HG03439 (cell line): ENCODE measurements at regions not wholly inside any gene's neighbourhood (a gene's known extent, or its start where the extent isn't known, plus 50 kb on each side); places are given as distances from the start of the nearest gene placed in this dataset.

Experiments
- ATAC-seq: cut with Tn5 transposase; IDR thresholded peaks from one replicate; pipeline ENCODE4 v1.9.1; 2021; ENCODE audit warnings: mild to moderate bottlenecking, moderate library complexity; ENCODE audit not compliant: unreplicated experiment

GRCh38 chr3:62975566-62975965 is 100.3 kb upstream of the CADPS start:
- no peak for ATAC-seq

- no peak for ATAC-seq
Measured at GRCh38 chr3:62981962-62982361, 106.7 kb upstream of the CADPS start.

DNA sequence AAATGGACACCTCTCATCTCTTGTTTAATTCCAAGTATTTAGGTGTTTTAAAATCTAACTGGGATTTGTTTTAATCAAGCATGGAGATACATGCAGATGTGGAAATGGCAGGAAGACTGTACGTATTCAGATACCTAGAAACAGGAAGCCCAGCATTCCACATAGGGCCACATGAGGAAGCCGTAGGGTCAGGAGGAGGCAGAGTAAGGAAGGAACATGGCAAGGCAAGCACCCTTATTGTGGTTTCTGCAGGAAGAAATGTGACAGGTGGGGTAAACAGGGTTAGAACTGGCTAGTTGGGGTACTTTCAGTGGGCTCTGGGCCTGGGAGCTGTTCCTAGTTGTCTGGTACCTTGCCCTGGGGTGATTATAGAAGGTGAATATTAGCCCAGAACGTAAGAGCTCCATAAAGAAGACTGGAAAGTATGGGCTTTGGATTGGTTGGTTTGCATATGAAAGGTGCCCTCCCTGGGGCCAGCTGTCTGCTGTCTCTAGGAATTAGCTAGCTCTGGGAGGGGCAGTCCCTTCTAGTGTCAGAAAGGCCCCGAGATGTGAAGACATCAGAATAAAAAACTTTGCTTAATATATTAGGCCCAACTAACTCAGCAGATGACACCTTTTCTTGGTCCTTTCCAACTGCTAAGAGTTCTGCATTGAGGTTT is 107.7 kb upstream of the CADPS start:
- no peak for ATAC-seq

- no peak for ATAC-seq
Measured at GRCh38 chr3:62986061-62986460, 110.8 kb upstream of the CADPS start.

- peak; percentile 70 for ATAC-seq
Measured at GRCh38 chr3:62987721-62988120, 112.5 kb upstream of the CADPS start.

DNA sequence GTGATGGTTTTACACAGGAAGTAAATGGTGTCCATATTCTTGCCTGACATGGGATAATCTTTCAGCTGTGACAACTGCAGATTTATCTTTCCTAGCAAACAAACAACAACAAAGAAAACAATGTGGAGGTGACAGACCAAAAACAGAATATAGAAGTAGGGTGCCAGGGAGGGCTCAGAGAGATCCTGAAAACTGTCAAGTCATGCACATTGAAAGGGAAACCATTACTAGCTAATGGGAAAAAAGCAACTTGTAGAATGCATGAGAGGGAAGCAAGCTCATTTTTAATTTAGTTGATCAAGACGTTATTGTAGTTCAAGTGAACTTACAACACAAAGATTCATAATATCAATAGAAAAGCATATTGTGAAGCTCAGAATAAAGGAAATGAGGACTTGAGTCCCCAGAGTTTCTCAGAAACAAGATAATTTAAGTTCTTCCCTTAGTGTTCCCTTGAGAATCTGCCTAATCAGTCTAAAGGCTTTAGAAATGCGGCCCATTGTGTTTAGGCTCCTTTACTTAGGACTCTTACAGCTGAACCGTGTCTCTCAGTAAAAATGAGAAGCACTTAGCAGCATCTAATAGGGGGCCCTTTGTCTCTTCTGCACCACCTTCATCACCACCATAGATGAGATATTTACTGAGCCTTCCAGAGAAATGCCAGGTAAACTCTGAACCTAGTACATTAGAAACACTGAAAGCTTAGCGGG is 115.6 kb upstream of the CADPS start:
- no peak for ATAC-seq

- no peak for ATAC-seq
Measured at GRCh38 chr3:62992520-62992919, 117.3 kb upstream of the CADPS start.

- ATAC-seq: no peak
Measured at GRCh38 chr3:62995119-62995518, 119.9 kb upstream of the CADPS start.

DNA sequence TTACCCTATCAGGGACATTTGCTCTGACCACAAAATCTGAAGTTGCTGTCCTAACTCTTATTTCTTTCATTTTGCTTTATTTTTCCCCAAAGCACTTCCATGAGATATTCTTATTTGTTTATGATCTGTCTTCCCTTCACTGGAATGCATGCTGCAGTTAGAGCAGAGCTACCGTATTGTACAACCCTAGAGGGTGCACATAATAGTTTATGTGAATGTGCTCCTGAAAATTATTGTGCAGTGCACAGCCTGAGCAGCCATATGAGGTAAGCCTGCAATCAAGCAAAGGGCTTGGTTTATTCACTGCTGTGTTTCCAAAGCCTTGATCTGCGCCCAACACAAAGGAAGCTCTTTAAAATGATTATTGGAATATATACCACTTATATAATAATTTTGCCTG is 120.3 kb upstream of the CADPS start:
- ATAC-seq: no peak

DNA sequence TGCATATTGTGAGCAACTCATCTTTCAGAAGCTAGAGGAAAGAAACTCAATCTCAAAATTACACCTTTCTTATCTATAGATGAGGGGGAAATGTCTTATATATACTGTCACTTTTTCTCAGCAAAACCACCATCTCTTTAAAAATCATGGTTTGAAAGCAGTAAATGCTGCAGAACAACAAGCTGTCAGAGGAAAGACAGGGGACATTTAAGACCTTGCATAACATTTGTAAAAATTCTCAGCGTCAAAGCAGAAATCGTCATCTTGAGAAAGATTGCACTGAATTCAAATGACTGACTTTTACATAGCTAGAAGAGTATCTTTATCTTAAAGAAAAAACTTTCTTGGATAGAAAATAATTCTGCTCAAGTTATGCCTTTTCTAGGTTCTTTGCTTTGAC is 122.2 kb upstream of the CADPS start:
- ATAC-seq: no peak

DNA sequence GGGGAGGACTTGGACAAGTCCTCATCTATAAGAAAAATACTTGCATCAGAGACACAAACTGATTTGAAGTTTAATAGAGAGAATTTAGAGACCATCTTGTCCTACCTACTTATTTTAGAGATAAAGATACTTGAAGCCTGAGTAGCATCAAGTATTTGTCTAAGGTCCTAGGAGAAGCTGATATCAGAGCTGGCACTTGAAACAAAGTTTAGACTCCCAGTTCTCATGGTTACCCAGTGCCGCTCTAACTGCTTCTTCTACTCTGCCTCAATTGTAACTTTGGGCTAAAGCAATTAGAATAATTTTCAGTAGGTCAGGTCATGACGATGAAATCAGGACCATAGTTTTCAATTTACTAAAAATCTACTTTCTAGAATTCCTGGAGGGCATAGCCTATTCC is 123.9 kb upstream of the CADPS start:
- ATAC-seq: no peak

- no peak for ATAC-seq
Measured at GRCh38 chr3:62999791-63000190, 124.6 kb upstream of the CADPS start.

DNA sequence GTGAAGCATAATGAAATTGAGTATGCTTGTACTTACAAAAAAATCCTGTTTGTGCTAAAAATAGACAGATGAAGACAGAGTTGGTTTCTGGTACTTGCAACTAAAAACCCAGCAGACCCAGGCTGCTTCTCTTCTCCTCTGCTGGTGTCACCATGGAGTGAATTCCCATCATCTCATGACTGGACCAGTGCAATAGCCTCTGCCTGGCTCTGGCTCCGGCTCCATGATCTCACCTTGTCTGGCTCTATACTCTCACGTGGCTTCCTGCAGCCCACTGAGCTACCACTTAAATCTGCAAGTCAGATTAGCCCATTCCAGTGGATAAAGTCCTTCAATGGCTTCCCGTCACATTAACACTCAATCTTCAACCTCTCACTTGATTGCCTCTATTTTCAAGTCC is 129.2 kb upstream of the CADPS start:
- ATAC-seq: no peak

DNA sequence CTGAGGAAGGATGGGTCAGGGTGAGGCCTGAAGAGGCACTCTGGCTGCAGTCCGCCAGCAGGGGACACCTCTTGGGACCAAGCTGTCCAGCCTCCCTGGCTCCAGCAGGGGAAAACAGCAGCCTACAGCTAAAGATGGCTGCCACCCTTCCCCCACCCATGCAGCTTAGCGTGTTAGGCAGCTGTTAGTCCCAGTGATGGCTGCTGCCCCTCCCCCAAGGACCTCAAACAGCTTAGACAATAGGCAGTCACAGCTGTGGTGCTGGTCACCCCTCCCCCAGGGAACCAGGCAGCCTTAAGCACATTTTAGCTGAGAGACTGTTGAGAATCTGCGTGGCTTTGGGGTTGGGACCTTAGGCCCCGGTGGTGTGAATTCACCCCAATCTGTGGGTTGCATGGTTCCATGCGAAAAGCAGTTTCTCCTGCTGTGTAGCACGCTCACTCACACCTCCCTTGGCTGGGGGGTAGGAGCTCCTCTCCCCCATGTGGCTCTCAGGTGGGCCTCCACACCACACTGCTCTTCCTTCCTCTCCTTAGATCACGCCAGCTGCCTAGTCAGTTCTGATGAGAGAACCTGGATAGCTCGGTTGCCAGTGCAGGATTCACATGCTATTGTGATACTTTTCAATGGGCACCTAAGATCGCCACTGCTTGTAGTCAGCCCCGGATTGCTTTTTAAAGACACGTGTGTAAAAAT is 140.5 kb upstream of the CADPS start:
- ATAC-seq: no peak

DNA sequence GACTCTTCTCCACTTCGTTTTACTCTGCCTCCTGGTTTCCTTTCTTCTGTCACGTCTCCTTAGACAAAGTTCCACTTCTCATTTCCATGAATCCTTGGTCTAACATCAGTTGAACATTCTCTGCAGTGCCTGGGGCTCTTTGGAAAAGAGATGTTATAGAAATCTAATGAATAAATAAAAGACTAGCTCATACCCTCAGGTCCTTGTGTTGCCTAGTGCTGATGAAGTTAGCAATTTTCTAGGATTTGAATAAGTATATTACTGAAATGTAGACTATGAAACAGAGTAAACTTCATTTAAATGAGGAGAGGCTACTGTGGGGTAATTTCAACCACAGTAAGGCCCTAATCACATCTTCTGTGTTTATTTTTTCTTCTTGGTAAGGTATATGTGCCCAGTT is 146.9 kb upstream of the CADPS start:
- no peak for ATAC-seq

GRCh38 chr3:63026722-63027121 is 151.5 kb upstream of the CADPS start:
- ATAC-seq: no peak

GRCh38 chr3:63029326-63029725 is 154.1 kb upstream of the CADPS start:
- ATAC-seq: no peak

GRCh38 chr3:63029921-63030320 is 154.7 kb upstream of the CADPS start:
- ATAC-seq: no peak

DNA sequence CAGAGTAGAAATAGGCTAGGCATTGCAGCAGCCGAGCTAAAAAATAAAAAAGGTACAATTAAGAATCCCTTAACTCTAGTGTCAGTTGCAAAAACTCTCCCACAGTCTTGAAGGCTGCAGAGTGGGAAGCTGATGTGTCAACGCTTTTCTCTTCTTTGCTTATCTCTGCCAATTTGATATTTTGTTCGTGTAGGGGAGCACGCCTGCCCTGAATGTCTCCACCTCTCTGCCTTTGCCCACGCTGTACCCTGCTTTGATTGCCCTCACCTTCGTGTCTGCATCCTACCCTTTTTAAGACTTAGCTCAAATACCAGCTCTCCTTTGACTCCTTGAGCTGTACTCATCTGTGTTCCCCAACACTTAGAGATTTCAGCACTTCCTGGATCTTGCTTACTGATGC is 155.4 kb upstream of the CADPS start:
- ATAC-seq: no peak

- ATAC-seq: no peak
Measured at GRCh38 chr3:63032881-63033280, 157.7 kb upstream of the CADPS start.

- ATAC-seq: no peak
Measured at GRCh38 chr3:63034101-63034500, 158.9 kb upstream of the CADPS start.

- no peak for ATAC-seq
Measured at GRCh38 chr3:63037116-63037515, 161.9 kb upstream of the CADPS start.
